GM23338 (cell line): ENCODE measurements at regions not wholly inside any gene's neighbourhood (a gene's known extent, or its start where the extent isn't known, plus 50 kb on each side); places are given as distances from the start of the nearest gene placed in this dataset.

Source experiments
- ATAC-seq: fragments of 200-7000 bp; cut with Tn5 transposase; 3 replicates; pipeline ENCODE4 v1.9.1; 2020
- DNase-seq: peaks from one replicate; pipeline ENCODE4 v3.0.0-alpha.2; 2015; ENCODE audit warnings: low spot score
- H2AFZ ChIP-seq: fragments of 200-600 bp; sonication (generic); 2 replicates; pipeline ENCODE4 v1.8.0; 2016; ENCODE audit warnings: antibody characterized with exemption, mild to moderate bottlenecking, moderate library complexity
- H3F3A ChIP-seq: fragments of 200-600 bp; sonication (generic); replicated peaks from 2 replicates; pipeline ENCODE4 v1.8.0; 2017; ENCODE audit warnings: antibody characterized with exemption, mixed run types, low read depth
- H3K27ac ChIP-seq: fragments of 200-600 bp; sonication (generic); 2 replicates; pipeline ENCODE4 v1.6.1; 2016; ENCODE audit warnings: low read depth
- H3K27me3 ChIP-seq: fragments of 200-600 bp; sonication (generic); 2 replicates; pipeline ENCODE4 v1.8.0; 2016; ENCODE audit warnings: mild to moderate bottlenecking, mixed run types, moderate library complexity; ENCODE audit not compliant: insufficient read depth
- H3K36me3 ChIP-seq: fragments of 200-600 bp; sonication (generic); 2 replicates; pipeline ENCODE4 v1.8.0; 2016; ENCODE audit warnings: mild to moderate bottlenecking; ENCODE audit not compliant: insufficient read depth
- H3K4me1 ChIP-seq: fragments of 200-600 bp; sonication (generic); 2 replicates; pipeline ENCODE4 v1.8.0; 2016; ENCODE audit warnings: mild to moderate bottlenecking, moderate library complexity; ENCODE audit not compliant: insufficient read depth
- H3K4me2 ChIP-seq: fragments of 200-600 bp; sonication (generic); 2 replicates; pipeline ENCODE4 v1.7.1; 2017; ENCODE audit warnings: mixed run types
- H3K4me3 ChIP-seq: fragments of 200-600 bp; sonication (generic); 2 replicates; pipeline ENCODE4 v1.6.1; 2016; ENCODE audit warnings: mixed run types
- H3K79me2 ChIP-seq: fragments of 200-600 bp; sonication (generic); replicated peaks from 2 replicates; pipeline ENCODE4 v1.8.0; 2017; ENCODE audit warnings: mild to moderate bottlenecking; ENCODE audit not compliant: insufficient read depth
- H3K9me2 ChIP-seq: fragments of 200-600 bp; sonication (generic); 2 replicates; pipeline ENCODE4 v1.8.0; 2017; ENCODE audit not compliant: insufficient read depth
- H4K20me1 ChIP-seq: fragments of 200-600 bp; sonication (generic); replicated peaks from 2 replicates; pipeline ENCODE4 v1.8.0; 2017; ENCODE audit warnings: mild to moderate bottlenecking; ENCODE audit not compliant: insufficient read depth
- H3K27ac Mint-ChIP-seq: 2 replicates; pipeline ENCODE4 v1.8.0; 2020; ENCODE audit warnings: inconsistent platforms, mild to moderate bottlenecking, moderate library complexity, mixed read lengths
- H3K27me3 Mint-ChIP-seq: 3 replicates; pipeline ENCODE4 v1.8.0; 2022; ENCODE audit warnings: low read depth, mild to moderate bottlenecking, moderate library complexity, mixed read lengths, inconsistent platforms; ENCODE audit not compliant: insufficient read depth, poor library complexity
- H3K36me3 Mint-ChIP-seq: 3 replicates; pipeline ENCODE4 v1.8.0; 2021; ENCODE audit warnings: low read depth, mild to moderate bottlenecking, inconsistent platforms, moderate library complexity, mixed read lengths
- H3K4me1 Mint-ChIP-seq: 3 replicates; pipeline ENCODE4 v1.8.0; 2020; ENCODE audit warnings: mild to moderate bottlenecking, inconsistent platforms, mixed read lengths
- H3K4me3 Mint-ChIP-seq: 3 replicates; pipeline ENCODE4 v1.8.0; 2021; ENCODE audit warnings: moderate library complexity, mild to moderate bottlenecking, inconsistent platforms, mixed read lengths
- H3K9me3 Mint-ChIP-seq: 3 replicates; pipeline ENCODE4 v1.8.0; 2020; ENCODE audit warnings: moderate library complexity, mild to moderate bottlenecking, inconsistent platforms, mixed read lengths
- CREB1 ChIP-seq: fragments of 250-450 bp; sonication (Bioruptor Pico); IDR thresholded peaks from 2 replicates; pipeline ENCODE4 v1.5.0; 2020; ENCODE audit warnings: low read depth, mild to moderate bottlenecking, moderate library complexity
- EZH2 ChIP-seq: fragments of 200-600 bp; sonication (generic); IDR thresholded peaks from one replicate; pipeline ENCODE4 v1.8.0; 2017; ENCODE audit warnings: antibody characterized with exemption, mild to moderate bottlenecking, low read depth; ENCODE audit not compliant: unreplicated experiment
- JUNB ChIP-seq: IDR thresholded peaks from one replicate; pipeline ENCODE4 v1.6.1; 2016; ENCODE audit warnings: antibody characterized with exemption; ENCODE audit not compliant: unreplicated experiment
- POLR2AphosphoS5 ChIP-seq: IDR thresholded peaks from 2 replicates; pipeline ENCODE4 v1.6.1; 2016; ENCODE audit warnings: antibody characterized with exemption, low read depth
- STAT1 ChIP-seq: IDR thresholded peaks from one replicate; pipeline ENCODE4 v1.6.1; 2016; ENCODE audit warnings: antibody characterized with exemption; ENCODE audit not compliant: unreplicated experiment
- ZNF114 ChIP-seq: fragments of 250-450 bp; sonication (Bioruptor Pico); IDR thresholded peaks from 2 replicates; pipeline ENCODE4 v1.5.0; 2020; ENCODE audit warnings: mild to moderate bottlenecking, moderate library complexity
- TF ChIP-seq, protein P1 (sequence below): fragments of 250-450 bp; sonication (Bioruptor Pico); IDR thresholded peaks from 2 replicates; pipeline ENCODE4 v1.5.0; 2020; ENCODE audit warnings: mild to moderate bottlenecking, moderate library complexity
- TF ChIP-seq, protein P2 (sequence below), 2 experiments: fragments of 200-600 bp in 1 of 2; sonication (generic) in 1 of 2; conservative IDR thresholded peaks; 2 replicates each; pipeline versions ENCODE4 v1.5.1 to v1.6.1; 2016 to 2017; ENCODE audit warnings: antibody characterized with exemption in 2 of 2, low read depth in 2 of 2, mild to moderate bottlenecking in 2 of 2, moderate library complexity in 1 of 2
- TF ChIP-seq, protein P3 (sequence below): IDR thresholded peaks from 2 replicates; pipeline ENCODE4 v1.6.1; 2016; ENCODE audit warnings: antibody characterized with exemption
- TF ChIP-seq, protein P4 (sequence below): IDR thresholded peaks from one replicate; pipeline ENCODE4 v1.6.1; 2018; ENCODE audit warnings: antibody characterized with exemption; ENCODE audit not compliant: unreplicated experiment

DNA sequence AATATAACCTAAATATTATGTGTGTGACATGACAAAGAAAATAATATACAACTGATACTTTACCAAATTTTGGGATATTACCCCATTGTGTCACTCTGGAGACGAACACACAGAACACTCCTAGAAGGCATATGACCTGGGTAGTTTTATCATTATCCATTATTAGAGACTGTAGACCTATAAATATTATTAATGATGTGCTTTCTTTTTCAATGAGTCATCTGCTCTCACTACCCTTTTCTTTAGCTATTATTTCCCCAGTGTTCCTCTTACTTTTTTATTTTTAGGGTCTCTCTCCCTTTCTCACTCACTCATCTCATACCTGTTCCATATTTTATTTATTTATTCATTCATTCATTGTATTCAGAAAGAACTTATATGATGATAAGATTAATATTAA lies 143.3 kb upstream of the ITGA4 start (continued):
- TF ChIP-seq, protein P1, sequence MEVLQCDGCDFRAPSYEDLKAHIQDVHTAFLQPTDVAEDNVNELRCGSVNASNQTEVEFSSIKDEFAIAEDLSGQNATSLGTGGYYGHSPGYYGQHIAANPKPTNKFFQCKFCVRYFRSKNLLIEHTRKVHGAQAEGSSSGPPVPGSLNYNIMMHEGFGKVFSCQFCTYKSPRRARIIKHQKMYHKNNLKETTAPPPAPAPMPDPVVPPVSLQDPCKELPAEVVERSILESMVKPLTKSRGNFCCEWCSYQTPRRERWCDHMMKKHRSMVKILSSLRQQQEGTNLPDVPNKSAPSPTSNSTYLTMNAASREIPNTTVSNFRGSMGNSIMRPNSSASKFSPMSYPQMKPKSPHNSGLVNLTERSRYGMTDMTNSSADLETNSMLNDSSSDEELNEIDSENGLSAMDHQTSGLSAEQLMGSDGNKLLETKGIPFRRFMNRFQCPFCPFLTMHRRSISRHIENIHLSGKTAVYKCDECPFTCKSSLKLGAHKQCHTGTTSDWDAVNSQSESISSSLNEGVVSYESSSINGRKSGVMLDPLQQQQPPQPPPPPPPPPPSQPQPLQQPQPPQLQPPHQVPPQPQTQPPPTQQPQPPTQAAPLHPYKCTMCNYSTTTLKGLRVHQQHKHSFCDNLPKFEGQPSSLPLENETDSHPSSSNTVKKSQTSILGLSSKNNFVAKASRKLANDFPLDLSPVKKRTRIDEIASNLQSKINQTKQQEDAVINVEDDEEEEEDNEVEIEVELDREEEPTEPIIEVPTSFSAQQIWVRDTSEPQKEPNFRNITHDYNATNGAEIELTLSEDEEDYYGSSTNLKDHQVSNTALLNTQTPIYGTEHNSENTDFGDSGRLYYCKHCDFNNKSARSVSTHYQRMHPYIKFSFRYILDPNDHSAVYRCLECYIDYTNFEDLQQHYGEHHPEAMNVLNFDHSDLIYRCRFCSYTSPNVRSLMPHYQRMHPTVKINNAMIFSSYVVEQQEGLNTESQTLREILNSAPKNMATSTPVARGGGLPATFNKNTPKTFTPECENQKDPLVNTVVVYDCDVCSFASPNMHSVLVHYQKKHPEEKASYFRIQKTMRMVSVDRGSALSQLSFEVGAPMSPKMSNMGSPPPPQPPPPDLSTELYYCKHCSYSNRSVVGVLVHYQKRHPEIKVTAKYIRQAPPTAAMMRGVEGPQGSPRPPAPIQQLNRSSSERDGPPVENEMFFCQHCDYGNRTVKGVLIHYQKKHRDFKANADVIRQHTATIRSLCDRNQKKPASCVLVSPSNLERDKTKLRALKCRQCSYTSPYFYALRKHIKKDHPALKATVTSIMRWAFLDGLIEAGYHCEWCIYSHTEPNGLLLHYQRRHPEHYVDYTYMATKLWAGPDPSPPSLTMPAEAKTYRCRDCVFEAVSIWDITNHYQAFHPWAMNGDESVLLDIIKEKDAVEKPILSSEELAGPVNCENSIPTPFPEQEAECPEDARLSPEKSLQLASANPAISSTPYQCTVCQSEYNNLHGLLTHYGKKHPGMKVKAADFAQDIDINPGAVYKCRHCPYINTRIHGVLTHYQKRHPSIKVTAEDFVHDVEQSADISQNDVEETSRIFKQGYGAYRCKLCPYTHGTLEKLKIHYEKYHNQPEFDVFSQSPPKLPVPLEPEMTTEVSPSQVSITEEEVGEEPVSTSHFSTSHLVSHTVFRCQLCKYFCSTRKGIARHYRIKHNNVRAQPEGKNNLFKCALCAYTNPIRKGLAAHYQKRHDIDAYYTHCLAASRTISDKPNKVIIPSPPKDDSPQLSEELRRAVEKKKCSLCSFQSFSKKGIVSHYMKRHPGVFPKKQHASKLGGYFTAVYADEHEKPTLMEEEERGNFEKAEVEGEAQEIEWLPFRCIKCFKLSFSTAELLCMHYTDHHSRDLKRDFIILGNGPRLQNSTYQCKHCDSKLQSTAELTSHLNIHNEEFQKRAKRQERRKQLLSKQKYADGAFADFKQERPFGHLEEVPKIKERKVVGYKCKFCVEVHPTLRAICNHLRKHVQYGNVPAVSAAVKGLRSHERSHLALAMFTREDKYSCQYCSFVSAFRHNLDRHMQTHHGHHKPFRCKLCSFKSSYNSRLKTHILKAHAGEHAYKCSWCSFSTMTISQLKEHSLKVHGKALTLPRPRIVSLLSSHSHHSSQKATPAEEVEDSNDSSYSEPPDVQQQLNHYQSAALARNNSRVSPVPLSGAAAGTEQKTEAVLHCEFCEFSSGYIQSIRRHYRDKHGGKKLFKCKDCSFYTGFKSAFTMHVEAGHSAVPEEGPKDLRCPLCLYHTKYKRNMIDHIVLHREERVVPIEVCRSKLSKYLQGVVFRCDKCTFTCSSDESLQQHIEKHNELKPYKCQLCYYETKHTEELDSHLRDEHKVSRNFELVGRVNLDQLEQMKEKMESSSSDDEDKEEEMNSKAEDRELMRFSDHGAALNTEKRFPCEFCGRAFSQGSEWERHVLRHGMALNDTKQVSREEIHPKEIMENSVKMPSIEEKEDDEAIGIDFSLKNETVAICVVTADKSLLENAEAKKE (CRISPR knock-in tag): no peak
- TF ChIP-seq POLR2AphosphoS5: no peak
- no peak for TF ChIP-seq JUNB
- no peak for TF ChIP-seq ZNF114 (CRISPR knock-in tag)

DNA sequence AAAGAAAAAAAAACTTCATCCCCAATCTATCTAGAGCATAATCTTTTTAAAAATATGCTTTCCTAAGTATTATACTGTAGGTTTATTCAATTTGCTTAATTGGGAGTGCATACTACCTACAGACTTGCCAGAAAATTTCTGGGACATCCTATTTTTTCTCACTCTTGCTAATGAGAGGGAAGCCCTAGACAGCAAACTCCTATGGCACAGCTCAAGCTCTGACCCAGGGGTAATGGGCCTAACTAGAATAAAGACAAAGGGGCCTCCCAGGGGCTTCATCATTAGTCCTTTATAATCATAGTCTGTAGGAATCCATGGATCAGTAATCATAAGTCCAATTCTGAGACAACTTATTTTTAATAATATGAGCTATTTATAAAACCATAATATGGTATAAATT lies 142.6 kb upstream of the ITGA4 start:
- Mint-ChIP-seq H3K36me3 (no peaks in the 10 kb centered on the region), H3K4me3 (no peak overlapping the region), H3K27me3 (no peaks in the 10 kb centered on the region), H3K27ac (no peak overlapping the region), H3K9me3 (no peaks in the 10 kb centered on the region), H3K4me1 (peaks cover 8% of the 10 kb centered on the region)
- Histone ChIP-seq H4K20me1 (no peaks in the 10 kb centered on the region), H3K9me2 (no peaks in the 10 kb centered on the region), H3K36me3 (no peaks in the 10 kb centered on the region), H3K27ac (no peak overlapping the region), H3K4me1 (peaks cover 13% of the 10 kb centered on the region; the same call in 1 of the 2 replicates), H3K27me3 (no peaks in the 10 kb centered on the region), H3K79me2 (no peaks in the 10 kb centered on the region), H2AFZ (no peak overlapping the region), H3F3A (no peaks in the 10 kb centered on the region), H3K4me3 (no peak overlapping the region), H3K4me2 (no peak overlapping the region)
- DNase-seq (no peak), ATAC-seq (no peak)
- TF ChIP-seq CREB1 (no peak), JUNB (no peak), STAT1 (no peak), EZH2 (no peak)
- TF ChIP-seq, protein P2, sequence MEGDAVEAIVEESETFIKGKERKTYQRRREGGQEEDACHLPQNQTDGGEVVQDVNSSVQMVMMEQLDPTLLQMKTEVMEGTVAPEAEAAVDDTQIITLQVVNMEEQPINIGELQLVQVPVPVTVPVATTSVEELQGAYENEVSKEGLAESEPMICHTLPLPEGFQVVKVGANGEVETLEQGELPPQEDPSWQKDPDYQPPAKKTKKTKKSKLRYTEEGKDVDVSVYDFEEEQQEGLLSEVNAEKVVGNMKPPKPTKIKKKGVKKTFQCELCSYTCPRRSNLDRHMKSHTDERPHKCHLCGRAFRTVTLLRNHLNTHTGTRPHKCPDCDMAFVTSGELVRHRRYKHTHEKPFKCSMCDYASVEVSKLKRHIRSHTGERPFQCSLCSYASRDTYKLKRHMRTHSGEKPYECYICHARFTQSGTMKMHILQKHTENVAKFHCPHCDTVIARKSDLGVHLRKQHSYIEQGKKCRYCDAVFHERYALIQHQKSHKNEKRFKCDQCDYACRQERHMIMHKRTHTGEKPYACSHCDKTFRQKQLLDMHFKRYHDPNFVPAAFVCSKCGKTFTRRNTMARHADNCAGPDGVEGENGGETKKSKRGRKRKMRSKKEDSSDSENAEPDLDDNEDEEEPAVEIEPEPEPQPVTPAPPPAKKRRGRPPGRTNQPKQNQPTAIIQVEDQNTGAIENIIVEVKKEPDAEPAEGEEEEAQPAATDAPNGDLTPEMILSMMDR (conservative IDR thresholded peaks at IDR 0.05; ENCODE audit: low read depth in 2 of 2): no peak
- TF ChIP-seq, protein P3, sequence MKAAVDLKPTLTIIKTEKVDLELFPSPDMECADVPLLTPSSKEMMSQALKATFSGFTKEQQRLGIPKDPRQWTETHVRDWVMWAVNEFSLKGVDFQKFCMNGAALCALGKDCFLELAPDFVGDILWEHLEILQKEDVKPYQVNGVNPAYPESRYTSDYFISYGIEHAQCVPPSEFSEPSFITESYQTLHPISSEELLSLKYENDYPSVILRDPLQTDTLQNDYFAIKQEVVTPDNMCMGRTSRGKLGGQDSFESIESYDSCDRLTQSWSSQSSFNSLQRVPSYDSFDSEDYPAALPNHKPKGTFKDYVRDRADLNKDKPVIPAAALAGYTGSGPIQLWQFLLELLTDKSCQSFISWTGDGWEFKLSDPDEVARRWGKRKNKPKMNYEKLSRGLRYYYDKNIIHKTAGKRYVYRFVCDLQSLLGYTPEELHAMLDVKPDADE: no peak
- TF ChIP-seq, protein P4, sequence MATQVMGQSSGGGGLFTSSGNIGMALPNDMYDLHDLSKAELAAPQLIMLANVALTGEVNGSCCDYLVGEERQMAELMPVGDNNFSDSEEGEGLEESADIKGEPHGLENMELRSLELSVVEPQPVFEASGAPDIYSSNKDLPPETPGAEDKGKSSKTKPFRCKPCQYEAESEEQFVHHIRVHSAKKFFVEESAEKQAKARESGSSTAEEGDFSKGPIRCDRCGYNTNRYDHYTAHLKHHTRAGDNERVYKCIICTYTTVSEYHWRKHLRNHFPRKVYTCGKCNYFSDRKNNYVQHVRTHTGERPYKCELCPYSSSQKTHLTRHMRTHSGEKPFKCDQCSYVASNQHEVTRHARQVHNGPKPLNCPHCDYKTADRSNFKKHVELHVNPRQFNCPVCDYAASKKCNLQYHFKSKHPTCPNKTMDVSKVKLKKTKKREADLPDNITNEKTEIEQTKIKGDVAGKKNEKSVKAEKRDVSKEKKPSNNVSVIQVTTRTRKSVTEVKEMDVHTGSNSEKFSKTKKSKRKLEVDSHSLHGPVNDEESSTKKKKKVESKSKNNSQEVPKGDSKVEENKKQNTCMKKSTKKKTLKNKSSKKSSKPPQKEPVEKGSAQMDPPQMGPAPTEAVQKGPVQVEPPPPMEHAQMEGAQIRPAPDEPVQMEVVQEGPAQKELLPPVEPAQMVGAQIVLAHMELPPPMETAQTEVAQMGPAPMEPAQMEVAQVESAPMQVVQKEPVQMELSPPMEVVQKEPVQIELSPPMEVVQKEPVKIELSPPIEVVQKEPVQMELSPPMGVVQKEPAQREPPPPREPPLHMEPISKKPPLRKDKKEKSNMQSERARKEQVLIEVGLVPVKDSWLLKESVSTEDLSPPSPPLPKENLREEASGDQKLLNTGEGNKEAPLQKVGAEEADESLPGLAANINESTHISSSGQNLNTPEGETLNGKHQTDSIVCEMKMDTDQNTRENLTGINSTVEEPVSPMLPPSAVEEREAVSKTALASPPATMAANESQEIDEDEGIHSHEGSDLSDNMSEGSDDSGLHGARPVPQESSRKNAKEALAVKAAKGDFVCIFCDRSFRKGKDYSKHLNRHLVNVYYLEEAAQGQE: no peak
